GM18520 (cell line): ENCODE measurements at regions not wholly inside any gene's neighbourhood (a gene's known extent, or its start where the extent isn't known, plus 50 kb on each side); places are given as distances from the start of the nearest gene placed in this dataset.
"Not testable (repeated sequence)": the region's sequence is repeated elsewhere in the genome, so short reads cannot be mapped to it uniquely, and the experiment has no call there.

Source experiments
- ATAC-seq: cut with Tn5 transposase; IDR thresholded peaks from one replicate; pipeline ENCODE4 v1.9.1; 2021; ENCODE audit not compliant: unreplicated experiment

GRCh38 chr13:86840250-86841191 lies 830.6 kb upstream of the SLITRK5 start:
- ATAC-seq = no peak

GRCh38 chr13:86841264-86841663 lies 829.9 kb upstream of the SLITRK5 start:
- no peak for ATAC-seq

GRCh38 chr13:86846501-86846900 lies 824.7 kb upstream of the SLITRK5 start:
- no peak for ATAC-seq

- ATAC-seq = no peak
These were observed 822.5 kb upstream of the SLITRK5 start for GRCh38 chr13:86848716-86849115.

GRCh38 chr13:86856991-86857390 lies 814.2 kb upstream of the SLITRK5 start:
- no peak for ATAC-seq

GRCh38 chr13:86858216-86858615 lies 813.0 kb upstream of the SLITRK5 start:
- ATAC-seq = no peak

GRCh38 chr13:86862137-86862536 lies 809.0 kb upstream of the SLITRK5 start:
- no peak for ATAC-seq

- ATAC-seq = no peak
These were observed 806.8 kb upstream of the SLITRK5 start for GRCh38 chr13:86864376-86864775.

GRCh38 chr13:86870444-86870843 lies 800.7 kb upstream of the SLITRK5 start:
- no peak for ATAC-seq

GRCh38 chr13:86877441-86877840 lies 793.7 kb upstream of the SLITRK5 start:
- ATAC-seq = no peak

GRCh38 chr13:86878781-86879180 lies 792.4 kb upstream of the SLITRK5 start:
- no peak for ATAC-seq

- no peak for ATAC-seq
These were observed 789.8 kb upstream of the SLITRK5 start for GRCh38 chr13:86881390-86881789.

- ATAC-seq = no peak
These were observed 789.1 kb upstream of the SLITRK5 start for GRCh38 chr13:86882107-86882506.

GRCh38 chr13:86882835-86883234 lies 788.3 kb upstream of the SLITRK5 start:
- ATAC-seq = no peak

- ATAC-seq = no peak
These were observed 778.8 kb upstream of the SLITRK5 start for GRCh38 chr13:86892330-86892729.

- ATAC-seq = no peak
These were observed 770.3 kb upstream of the SLITRK5 start for GRCh38 chr13:86900906-86901305.

GRCh38 chr13:86906127-86906874 lies 764.9 kb upstream of the SLITRK5 start:
- ATAC-seq = no peak

GRCh38 chr13:86907156-86907555 lies 764.0 kb upstream of the SLITRK5 start:
- no peak for ATAC-seq

GRCh38 chr13:86909318-86909717 lies 761.9 kb upstream of the SLITRK5 start:
- no peak for ATAC-seq

GRCh38 chr13:86914757-86915156 lies 756.4 kb upstream of the SLITRK5 start:
- ATAC-seq = no peak

- not testable (repeated sequence) for ATAC-seq
These were observed 753.7 kb upstream of the SLITRK5 start for GRCh38 chr13:86917438-86917837.

GRCh38 chr13:86918682-86919081 lies 752.5 kb upstream of the SLITRK5 start:
- ATAC-seq = no peak
